Osteoblast (primary cell): ENCODE measurements at regions not wholly inside any gene's neighbourhood (a gene's known extent, or its start where the extent isn't known, plus 50 kb on each side); places are given as distances from the start of the nearest gene placed in this dataset.
A peak's percentile ranks its signal among the peaks of the same experiment; 100 is the strongest.

ENCODE experiments used
- DNase-seq: peaks from one replicate; pipeline ENCODE4 v3.0.0; 2011; ENCODE audit warnings: low spot score, mixed read lengths; ENCODE audit not compliant: insufficient read length; ENCODE audit errors: missing footprints
- H2AFZ ChIP-seq: 2 replicates; pipeline ENCODE4 v1.6.0; 2011; ENCODE audit warnings: mild to moderate bottlenecking, low read length
- H3K27ac ChIP-seq: 2 replicates; pipeline ENCODE4 v1.5.1; 2011; ENCODE audit warnings: mild to moderate bottlenecking, low read depth, low read length, moderate library complexity
- H3K27me3 ChIP-seq: 2 replicates; pipeline ENCODE4 v1.6.0; 2012; ENCODE audit warnings: mild to moderate bottlenecking, control low read depth, inconsistent platforms, low read length, moderate library complexity; ENCODE audit not compliant: insufficient read depth
- H3K36me3 ChIP-seq: 2 replicates; pipeline ENCODE4 v1.5.1; 2011; ENCODE audit warnings: mild to moderate bottlenecking, low read length, control low read depth, moderate library complexity; ENCODE audit not compliant: insufficient read depth
- H3K4me1 ChIP-seq: 2 replicates; pipeline ENCODE4 v1.5.1; 2011; ENCODE audit warnings: mild to moderate bottlenecking, low read length, control low read depth, moderate library complexity; ENCODE audit not compliant: insufficient read depth
- H3K4me2 ChIP-seq: 2 replicates; pipeline ENCODE4 v1.6.0; 2011; ENCODE audit warnings: mild to moderate bottlenecking, low read length; ENCODE audit not compliant: insufficient read depth
- H3K4me3 ChIP-seq: fragments of 200-600 bp; sonication (generic); 3 replicates; pipeline ENCODE4 v1.5.1; 2012; ENCODE audit warnings: mild to moderate bottlenecking, low read length, inconsistent platforms; ENCODE audit not compliant: insufficient read depth
- H3K79me2 ChIP-seq: 2 replicates; pipeline ENCODE4 v1.6.0; 2012; ENCODE audit warnings: mild to moderate bottlenecking, low read length, control low read depth, inconsistent platforms; ENCODE audit not compliant: insufficient read depth
- H3K9me3 ChIP-seq: 2 replicates; pipeline ENCODE4 v1.5.1; 2011; ENCODE audit warnings: low read depth, low read length, control low read depth
- H4K20me1 ChIP-seq: 2 replicates; pipeline ENCODE4 v1.6.0; 2012; ENCODE audit warnings: mild to moderate bottlenecking, low read length, control low read depth; ENCODE audit not compliant: insufficient read depth
- TF ChIP-seq, protein P1 (sequence below): IDR thresholded peaks from 2 replicates; pipeline ENCODE4 v1.5.1; 2011; ENCODE audit warnings: mild to moderate bottlenecking, low read depth, low read length, moderate library complexity; ENCODE audit errors: extremely low read depth

DNA sequence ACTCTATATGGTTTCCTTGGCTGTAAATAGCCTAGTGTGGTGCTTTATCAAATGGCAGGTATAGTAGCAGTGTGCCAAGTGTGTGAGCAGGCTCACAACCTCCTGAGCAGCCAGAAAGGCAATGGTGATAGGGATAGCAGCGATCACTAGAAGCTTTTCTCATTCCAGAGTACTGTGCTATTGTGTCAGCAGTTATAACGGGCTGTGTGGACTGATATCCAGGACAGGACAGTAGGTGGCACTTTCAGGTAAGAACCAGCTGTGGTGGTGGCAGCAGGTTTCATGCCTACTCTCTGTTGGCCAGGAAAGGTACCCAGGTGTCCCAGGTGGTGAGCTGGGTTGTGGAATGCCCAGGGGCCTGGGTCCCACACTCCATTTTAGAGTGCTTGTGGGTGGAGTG, 448.8 kb upstream of the BTBD3 start:
- no peak for DNase-seq
- H3K4me1 ChIP-seq = no peaks in the 10 kb centered on the region
- H2AFZ ChIP-seq = no peak overlapping the region
- no peak overlapping the region for H3K4me2 ChIP-seq
- no peaks in the 10 kb centered on the region for H3K79me2 ChIP-seq
- H3K4me3 ChIP-seq = no peak overlapping the region
- no peak overlapping the region for H3K27ac ChIP-seq
- H3K36me3 ChIP-seq = no peaks in the 10 kb centered on the region
- H3K27me3 ChIP-seq = no peaks in the 10 kb centered on the region
- no peaks in the 10 kb centered on the region for H4K20me1 ChIP-seq
- no peaks in the 10 kb centered on the region for H3K9me3 ChIP-seq
- TF ChIP-seq, protein P1, sequence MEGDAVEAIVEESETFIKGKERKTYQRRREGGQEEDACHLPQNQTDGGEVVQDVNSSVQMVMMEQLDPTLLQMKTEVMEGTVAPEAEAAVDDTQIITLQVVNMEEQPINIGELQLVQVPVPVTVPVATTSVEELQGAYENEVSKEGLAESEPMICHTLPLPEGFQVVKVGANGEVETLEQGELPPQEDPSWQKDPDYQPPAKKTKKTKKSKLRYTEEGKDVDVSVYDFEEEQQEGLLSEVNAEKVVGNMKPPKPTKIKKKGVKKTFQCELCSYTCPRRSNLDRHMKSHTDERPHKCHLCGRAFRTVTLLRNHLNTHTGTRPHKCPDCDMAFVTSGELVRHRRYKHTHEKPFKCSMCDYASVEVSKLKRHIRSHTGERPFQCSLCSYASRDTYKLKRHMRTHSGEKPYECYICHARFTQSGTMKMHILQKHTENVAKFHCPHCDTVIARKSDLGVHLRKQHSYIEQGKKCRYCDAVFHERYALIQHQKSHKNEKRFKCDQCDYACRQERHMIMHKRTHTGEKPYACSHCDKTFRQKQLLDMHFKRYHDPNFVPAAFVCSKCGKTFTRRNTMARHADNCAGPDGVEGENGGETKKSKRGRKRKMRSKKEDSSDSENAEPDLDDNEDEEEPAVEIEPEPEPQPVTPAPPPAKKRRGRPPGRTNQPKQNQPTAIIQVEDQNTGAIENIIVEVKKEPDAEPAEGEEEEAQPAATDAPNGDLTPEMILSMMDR = no peak

DNA sequence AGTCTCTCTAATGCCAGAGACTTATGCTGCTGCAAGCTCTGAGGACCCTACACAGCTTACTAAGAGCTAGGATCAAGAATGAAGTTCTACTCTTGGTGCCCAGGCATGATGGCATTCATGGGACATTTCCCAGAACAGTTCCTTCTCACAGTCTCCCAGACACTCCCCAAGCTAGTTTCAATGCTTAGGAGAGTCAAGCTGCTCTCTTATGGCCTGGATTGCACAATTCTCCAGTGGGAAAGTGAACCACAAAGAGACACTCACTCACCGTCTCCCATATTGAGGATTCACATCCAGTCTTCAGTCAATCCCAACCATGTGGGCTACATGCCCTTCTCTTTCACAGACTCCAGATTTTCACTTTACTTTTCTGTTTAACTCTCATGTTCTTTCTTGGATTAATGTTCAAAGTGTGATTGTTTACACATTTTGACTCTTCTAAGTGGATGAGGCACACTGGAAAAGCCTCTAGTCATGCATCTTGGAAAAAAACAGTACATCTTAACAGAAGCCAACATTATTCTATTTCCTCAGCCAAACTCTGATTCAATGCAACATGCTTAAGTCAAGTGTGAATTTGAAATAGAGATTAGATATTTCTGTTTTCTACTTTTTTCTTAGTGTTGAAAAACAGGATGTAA, 447.8 kb upstream of the BTBD3 start:
- DNase-seq = no peak
- H3K4me2 ChIP-seq = no peak overlapping the region

DNA sequence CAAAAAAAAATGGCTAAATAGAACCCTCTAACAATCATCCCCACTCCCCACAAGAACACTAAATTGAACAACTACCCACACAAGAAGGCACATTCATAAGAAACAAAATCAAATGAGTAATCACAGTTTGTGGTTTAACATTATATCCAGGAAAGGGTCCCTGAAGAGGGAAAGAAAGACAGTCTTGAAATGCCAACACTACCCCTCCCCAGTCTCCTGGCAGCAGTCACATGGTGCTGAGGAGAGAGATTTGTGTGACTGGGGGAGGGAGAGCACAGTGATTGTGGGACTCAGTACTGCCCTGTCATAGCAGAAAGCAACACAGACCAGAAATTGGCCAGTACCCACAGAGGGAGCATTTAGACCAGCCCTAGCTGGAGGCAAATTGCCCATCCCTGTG, 443.7 kb upstream of the BTBD3 start:
- no peaks in the 10 kb centered on the region for H3K9me3 ChIP-seq
- H3K4me2 ChIP-seq = no peak overlapping the region
- TF ChIP-seq, protein P1 = no peak
- no peak overlapping the region for H3K4me3 ChIP-seq
- H3K27me3 ChIP-seq = no peaks in the 10 kb centered on the region
- no peaks in the 10 kb centered on the region for H3K4me1 ChIP-seq
- H3K36me3 ChIP-seq = no peaks in the 10 kb centered on the region
- no peak overlapping the region for H3K27ac ChIP-seq
- no peaks in the 10 kb centered on the region for H3K79me2 ChIP-seq
- no peak for DNase-seq
- no peaks in the 10 kb centered on the region for H4K20me1 ChIP-seq
- peak overlapping the region; percentile 37 for H2AFZ ChIP-seq

More for the DNA sequence above, 447.8 kb upstream of the BTBD3 start:
- H3K4me3 ChIP-seq = no peak overlapping the region
- H2AFZ ChIP-seq = no peak overlapping the region
- TF ChIP-seq, protein P1 = no peak
- H3K4me1 ChIP-seq = no peaks in the 10 kb centered on the region
- no peak overlapping the region for H3K27ac ChIP-seq
- H3K36me3 ChIP-seq = no peaks in the 10 kb centered on the region
- H4K20me1 ChIP-seq = no peaks in the 10 kb centered on the region
- no peaks in the 10 kb centered on the region for H3K79me2 ChIP-seq
- H3K27me3 ChIP-seq = no peaks in the 10 kb centered on the region
- no peaks in the 10 kb centered on the region for H3K9me3 ChIP-seq

DNA sequence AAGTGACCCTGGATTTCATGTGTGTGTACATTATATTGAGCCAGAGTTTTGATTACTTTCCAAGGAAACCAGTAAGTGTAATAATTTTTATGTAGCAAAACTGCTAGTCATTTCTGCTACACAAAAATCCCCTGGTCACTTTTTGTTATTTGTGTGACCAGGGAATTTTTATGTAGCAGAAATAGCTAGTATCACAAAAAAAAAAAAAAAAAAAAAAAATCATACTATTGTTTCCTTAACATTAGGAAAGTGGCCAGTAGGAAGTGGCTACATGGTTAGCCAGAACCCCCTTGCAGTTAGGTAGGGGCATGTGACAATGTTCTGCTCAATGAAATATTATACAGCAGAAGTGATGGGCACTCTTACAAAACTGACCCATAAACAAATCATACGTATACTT, 434.0 kb upstream of the BTBD3 start:
- H3K79me2 ChIP-seq = no peaks in the 10 kb centered on the region

More for the DNA sequence above, 434.0 kb upstream of the BTBD3 start:
- Histone ChIP-seq H3K4me2 (no peak overlapping the region), H3K27me3 (no peaks in the 10 kb centered on the region), H3K36me3 (no peaks in the 10 kb centered on the region), H4K20me1 (no peaks in the 10 kb centered on the region), H3K4me1 (no peaks in the 10 kb centered on the region), H3K9me3 (no peaks in the 10 kb centered on the region), H3K4me3 (no peak overlapping the region), H3K27ac (no peak overlapping the region), H2AFZ (no peak overlapping the region)
- TF ChIP-seq, protein P1 = no peak
- no peak for DNase-seq
